Right cardiac atrium (tissue), 5 donors: ENCODE measurements at regions not wholly inside any gene's neighbourhood (a gene's known extent, or its start where the extent isn't known, plus 50 kb on each side); places are given as distances from the start of the nearest gene placed in this dataset.
A peak's percentile ranks its signal among the peaks of the same experiment; 100 is the strongest.

ENCODE experiments used
- ATAC-seq, 2 donors: fragments of 200-7000 bp; cut with Tn5 transposase; one replicate each; pipeline versions ENCODE4 v1.8.0 to v1.9.1; 2020; ENCODE audit warnings: moderate library complexity in 2 of 2, mild to moderate bottlenecking in 1 of 2
- DNase-seq, 3 donors: peaks; one replicate each; pipeline ENCODE4 v3.0.0-alpha.2; 2020
- H3K27ac ChIP-seq: one replicate; pipeline ENCODE4 v1.5.1; 2013; ENCODE audit warnings: mild to moderate bottlenecking, low read length, control low read depth, moderate library complexity
- H3K27me3 ChIP-seq: one replicate; pipeline ENCODE4 v1.6.1; 2013; ENCODE audit not compliant: control insufficient read depth, insufficient read depth
- H3K4me1 ChIP-seq: one replicate; pipeline ENCODE4 v1.6.1; 2013; ENCODE audit warnings: low read length; ENCODE audit not compliant: control insufficient read depth, insufficient read depth
- H3K4me3 ChIP-seq: one replicate; pipeline ENCODE4 v1.5.1; 2013; ENCODE audit warnings: low read length, control low read depth
- H3K9me3 ChIP-seq: one replicate; pipeline ENCODE4 v1.6.1; 2013; ENCODE audit warnings: low read length; ENCODE audit not compliant: control insufficient read depth
- WGBS: extraction: QIAGEN DNeasy Blood & Tissue Kit; methylation state at CpG from one replicate; pipeline ENCODE4 v1.1.7; 2013; 5-methylcytosine and 5-hydroxymethylcytosine counted together
- intact Hi-C, 4 donors: fragments of 100-400 bp; cut with DNase I; formaldehyde crosslinking; loops; one replicate each; pipeline versions ENCODE4 v1.11.0 to v1.14.0; 2022 to 2023
- donor health status: healthy with polysubstance abuse.
- donor health status: DM: no; HTN: yes; CAD: no.
- donor health status: DM: no; HTN: no; CAD: no.
- donor health status: DM: no; HTN: yes; CAD: no; lungs with severe emphysema.
- donor health status: DM: yes; HTN: yes; CAD: no.

DNA sequence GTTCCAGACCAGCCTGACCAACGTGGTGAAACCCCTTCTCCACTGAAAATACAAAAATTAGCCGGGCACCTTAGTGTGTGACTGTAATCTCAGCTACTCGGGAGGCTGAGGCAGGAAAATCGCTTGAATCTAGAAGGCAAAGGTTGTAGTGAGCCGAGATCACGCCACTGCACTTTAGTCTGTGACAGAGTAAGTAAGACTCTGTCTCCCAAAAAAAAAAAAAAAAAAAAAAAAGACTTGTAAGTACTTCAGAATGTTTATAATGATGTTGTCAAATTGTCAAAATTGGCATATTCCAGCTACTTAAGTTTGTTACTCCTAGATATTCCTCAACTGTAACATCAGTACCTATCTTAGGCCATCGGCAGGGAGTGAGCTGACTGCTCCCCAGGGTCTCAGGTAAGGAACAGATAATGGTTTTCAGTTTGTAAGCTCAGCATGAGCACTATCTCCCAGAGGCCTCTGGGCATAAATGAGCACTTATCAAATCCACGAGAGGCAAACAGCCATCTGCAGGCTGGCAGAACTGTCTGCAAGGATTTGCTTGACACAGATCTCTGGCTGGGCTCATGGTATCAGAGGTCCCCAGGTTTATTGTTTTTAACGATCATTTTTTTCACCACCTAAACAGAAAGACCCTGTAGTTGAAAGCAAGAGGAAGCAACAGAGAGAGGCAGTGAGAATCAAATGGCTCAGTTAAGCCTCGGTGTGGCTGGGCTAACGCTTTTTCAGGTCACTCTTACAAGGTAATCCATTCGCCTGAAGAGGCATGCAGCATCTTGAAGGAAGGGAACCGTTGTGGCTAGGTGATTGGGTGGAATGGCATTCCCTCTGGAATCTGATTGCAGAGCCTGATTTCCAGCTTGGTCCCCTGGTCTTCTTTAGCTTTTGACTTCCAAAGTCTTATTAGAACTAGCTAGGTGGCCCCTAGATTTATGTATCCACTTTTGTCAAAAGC lies 115.9 kb downstream of the LY86 start:
- ATAC-seq (no peak), DNase-seq (no peak)
- no peaks in the 10 kb centered on the region for H3K9me3 ChIP-seq
- H3K4me3 ChIP-seq = no peak overlapping the region
- intact Hi-C loops = no loop called here
- peaks cover 12% of the 10 kb centered on the region for H3K4me1 ChIP-seq
- WGBS = 80% methylated on average over 13 of the region's 13 CpGs
- no peaks in the 10 kb centered on the region for H3K27me3 ChIP-seq
- H3K27ac ChIP-seq = no peak overlapping the region

DNA sequence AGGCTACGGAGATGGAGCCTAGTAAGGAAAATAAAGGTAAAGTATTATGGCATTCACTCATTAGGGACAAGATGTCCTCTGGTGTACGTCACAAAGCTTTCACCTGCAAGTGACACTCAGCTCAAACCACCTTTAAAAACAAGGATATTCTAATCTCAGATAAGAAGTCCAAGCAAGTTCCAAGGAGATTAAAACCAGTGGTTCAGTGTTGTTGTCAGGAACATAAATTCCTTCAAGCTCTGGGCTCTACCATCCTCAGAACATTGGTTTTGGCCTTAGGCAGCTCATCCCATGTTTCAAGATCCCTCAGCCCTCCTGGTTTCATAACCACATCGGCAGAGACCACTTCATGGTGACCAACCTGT lies 116.5 kb downstream of the LY86 start:
- Histone ChIP-seq H3K9me3 (no peaks in the 10 kb centered on the region), H3K27me3 (no peaks in the 10 kb centered on the region), H3K4me1 (peaks cover 7% of the 10 kb centered on the region), H3K4me3 (no peak overlapping the region), H3K27ac (no peak overlapping the region)
- DNase-seq (no peak), ATAC-seq (no peak)
- intact Hi-C loops = no loop called here
- WGBS = 93% methylated on average over 3 of the region's 3 CpGs

DNA sequence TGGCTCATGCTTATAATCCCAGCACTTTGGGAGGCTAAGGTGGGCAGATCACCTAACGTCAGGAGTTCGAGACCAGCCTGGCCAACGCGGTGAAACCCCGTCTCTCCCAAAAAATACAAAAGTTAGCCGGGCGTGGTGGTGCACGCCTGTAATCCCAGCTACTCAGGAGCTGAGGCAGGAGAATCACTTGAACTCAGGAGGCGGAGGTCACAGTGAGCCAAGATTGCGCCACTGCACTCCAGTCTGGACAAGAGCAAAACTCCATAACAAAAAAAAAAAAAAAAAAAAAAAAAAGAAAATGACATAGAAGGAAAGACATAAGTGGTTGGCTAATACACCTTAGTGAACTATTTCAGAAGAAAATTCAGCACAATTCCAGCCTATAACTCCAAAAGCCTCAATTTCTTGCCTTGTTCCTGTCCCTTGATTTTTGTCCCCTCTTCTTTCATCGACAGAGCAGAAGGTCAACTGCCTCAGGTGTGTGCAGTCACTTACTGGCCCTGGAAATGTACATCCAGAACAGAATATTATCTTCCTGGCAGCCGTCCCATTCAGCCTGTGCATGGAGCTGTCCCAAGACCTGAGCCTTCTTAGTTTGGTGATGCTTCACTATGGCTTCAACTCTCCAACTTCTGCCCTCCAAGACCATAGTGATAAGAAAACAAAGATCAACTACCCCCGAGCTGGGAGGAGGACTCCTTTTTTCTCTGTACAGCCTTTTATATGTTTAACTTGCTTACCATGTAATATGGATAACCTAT lies 117.6 kb downstream of the LY86 start:
- Histone ChIP-seq H3K9me3 (no peaks in the 10 kb centered on the region), H3K27me3 (no peaks in the 10 kb centered on the region), H3K4me3 (no peak overlapping the region), H3K4me1 (no peaks in the 10 kb centered on the region), H3K27ac (no peak overlapping the region)
- no peak for ATAC-seq
- intact Hi-C loops = no loop called here
- 87% methylated on average over 13 of the region's 13 CpGs for WGBS
- no peak for DNase-seq

DNA sequence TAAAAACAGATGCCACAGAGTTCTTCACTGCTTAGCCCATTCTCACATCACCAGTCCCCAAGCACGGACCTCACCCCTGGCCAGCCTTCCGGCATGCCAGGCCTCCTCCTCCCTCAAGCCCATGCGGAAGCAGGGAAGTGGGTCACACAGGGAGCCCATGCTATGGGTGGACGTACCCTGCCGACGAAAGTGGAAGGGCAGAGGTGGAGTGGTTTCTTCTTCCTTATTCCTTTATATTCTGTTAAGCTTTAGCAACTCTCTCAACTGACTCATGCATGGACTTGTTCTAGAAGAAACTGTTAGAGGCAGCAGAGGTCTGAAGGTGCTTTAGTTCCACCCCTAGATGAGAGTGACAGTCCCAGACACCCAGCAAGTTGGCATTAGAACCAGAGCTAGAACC lies 118.6 kb downstream of the LY86 start:
- intact Hi-C loops = no loop called here
- no peak overlapping the region for H3K27ac ChIP-seq
- WGBS = 89% methylated on average over 6 of the region's 6 CpGs

DNA sequence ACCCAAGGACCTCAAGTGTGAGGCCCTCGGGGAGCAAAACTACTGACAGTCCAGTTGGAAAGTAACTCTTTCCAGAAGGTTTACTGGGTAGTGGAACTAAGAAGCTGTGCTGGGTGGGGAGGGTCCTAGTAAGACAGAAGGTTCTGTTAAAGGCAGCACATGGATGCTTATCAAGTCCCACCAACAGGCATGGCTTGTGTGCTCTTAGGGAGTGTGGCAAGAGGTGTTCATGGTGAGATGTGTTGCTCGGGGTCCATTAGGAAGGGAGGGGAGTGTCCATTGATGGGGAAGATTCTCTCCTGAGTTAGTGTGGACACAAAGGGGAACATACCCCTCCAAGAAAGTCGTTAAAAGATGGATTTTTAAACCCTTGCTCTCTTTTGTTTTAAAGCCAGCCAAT lies 120.6 kb downstream of the LY86 start:
- peaks cover 6% of the 10 kb centered on the region for H3K4me1 ChIP-seq
- WGBS = 86% methylated on average over 3 of the region's 3 CpGs
- DNase-seq = no peak
- no peak overlapping the region for H3K4me3 ChIP-seq
- H3K27ac ChIP-seq = no peak overlapping the region
- intact Hi-C loops = no loop called here
- H3K9me3 ChIP-seq = no peaks in the 10 kb centered on the region
- ATAC-seq = no peak
- H3K27me3 ChIP-seq = no peaks in the 10 kb centered on the region

More for the DNA sequence above, 118.6 kb downstream of the LY86 start:
- Histone ChIP-seq H3K4me3 (no peak overlapping the region), H3K27me3 (no peaks in the 10 kb centered on the region), H3K9me3 (no peaks in the 10 kb centered on the region), H3K4me1 (no peaks in the 10 kb centered on the region)
- ATAC-seq = no peak
- DNase-seq = peak in 1 of 3 donors; percentile 56

DNA sequence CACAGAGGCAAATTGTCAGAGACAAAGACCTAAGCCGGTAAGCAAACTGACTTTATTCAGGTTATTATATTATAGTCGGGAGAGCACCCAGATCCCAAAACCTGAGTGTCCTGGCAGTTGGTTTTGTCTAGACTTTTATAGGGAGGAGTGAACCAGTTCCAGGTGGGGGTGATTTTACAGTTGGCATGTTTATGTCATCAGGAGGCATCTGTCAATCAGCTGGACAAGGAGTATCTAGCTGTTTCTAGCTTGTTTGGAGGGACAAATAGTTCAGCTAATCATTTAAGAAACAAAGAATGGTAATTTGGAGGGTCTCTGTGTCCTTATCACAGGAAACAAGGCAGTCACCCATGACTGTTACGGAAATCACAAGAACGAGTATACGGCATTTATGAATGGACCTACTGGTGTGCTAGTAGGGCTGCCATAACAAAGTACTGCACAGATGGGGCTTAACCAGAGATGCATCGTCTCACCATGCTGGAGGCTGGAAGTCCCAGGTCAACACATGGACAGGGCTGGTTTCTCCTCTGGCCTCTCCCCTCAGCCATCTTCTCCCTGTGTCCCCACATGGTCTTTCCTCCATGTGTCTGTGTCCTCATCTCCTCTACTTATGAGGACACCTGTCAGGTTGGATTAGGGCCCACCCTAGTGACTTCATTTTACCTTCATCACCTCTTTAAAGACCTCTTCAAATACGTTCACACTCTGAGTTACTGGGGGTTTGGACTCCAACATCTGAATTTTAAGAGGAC lies 122.7 kb downstream of the LY86 start:
- H3K4me1 ChIP-seq = peaks cover 10% of the 10 kb centered on the region
- WGBS = 88% methylated on average over 7 of the region's 7 CpGs
- intact Hi-C loops = no loop called here
- DNase-seq (no peak), ATAC-seq (no peak)
- H3K27ac ChIP-seq = no peak overlapping the region
- no peaks in the 10 kb centered on the region for H3K9me3 ChIP-seq
- H3K4me3 ChIP-seq = no peak overlapping the region
- H3K27me3 ChIP-seq = no peaks in the 10 kb centered on the region

DNA sequence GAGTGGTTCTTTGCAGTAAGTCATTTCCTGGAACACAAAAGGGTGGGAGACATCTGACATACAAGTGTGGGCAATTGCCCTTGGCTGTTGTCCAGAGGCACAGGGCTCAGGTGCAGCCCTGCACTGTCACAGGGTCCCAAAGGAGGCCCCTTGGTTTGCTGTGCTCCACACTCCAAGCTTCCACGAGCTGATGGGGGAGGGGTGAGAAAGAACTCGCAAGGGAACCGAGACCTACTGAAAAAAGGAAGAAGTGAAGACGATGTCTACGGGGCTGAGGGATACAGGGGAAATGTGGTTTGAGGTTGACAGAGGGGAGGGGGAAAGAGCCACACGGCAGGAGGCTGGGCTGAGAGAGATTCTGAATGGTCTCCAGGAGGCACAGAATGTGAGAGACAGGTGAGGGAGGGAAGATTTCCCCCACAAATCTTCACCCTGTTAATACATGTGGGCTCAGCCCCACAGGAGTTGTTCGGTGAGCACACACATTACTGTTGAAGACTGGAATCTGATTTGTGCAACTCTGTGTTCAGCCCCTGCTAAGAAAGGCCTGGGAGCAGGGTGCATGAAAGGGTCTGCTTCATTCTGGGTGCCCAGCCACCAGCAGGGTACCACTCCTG lies 123.4 kb downstream of the LY86 start:
- no peak overlapping the region for H3K4me3 ChIP-seq
- H3K4me1 ChIP-seq = peaks cover 10% of the 10 kb centered on the region
- no peak overlapping the region for H3K27ac ChIP-seq
- H3K27me3 ChIP-seq = no peaks in the 10 kb centered on the region
- 72% methylated on average over 7 of the region's 7 CpGs for WGBS
- intact Hi-C loops = no loop called here
- DNase-seq (no peak), ATAC-seq (peak in 1 of 2 donors; percentile 9)
- H3K9me3 ChIP-seq = no peaks in the 10 kb centered on the region

DNA sequence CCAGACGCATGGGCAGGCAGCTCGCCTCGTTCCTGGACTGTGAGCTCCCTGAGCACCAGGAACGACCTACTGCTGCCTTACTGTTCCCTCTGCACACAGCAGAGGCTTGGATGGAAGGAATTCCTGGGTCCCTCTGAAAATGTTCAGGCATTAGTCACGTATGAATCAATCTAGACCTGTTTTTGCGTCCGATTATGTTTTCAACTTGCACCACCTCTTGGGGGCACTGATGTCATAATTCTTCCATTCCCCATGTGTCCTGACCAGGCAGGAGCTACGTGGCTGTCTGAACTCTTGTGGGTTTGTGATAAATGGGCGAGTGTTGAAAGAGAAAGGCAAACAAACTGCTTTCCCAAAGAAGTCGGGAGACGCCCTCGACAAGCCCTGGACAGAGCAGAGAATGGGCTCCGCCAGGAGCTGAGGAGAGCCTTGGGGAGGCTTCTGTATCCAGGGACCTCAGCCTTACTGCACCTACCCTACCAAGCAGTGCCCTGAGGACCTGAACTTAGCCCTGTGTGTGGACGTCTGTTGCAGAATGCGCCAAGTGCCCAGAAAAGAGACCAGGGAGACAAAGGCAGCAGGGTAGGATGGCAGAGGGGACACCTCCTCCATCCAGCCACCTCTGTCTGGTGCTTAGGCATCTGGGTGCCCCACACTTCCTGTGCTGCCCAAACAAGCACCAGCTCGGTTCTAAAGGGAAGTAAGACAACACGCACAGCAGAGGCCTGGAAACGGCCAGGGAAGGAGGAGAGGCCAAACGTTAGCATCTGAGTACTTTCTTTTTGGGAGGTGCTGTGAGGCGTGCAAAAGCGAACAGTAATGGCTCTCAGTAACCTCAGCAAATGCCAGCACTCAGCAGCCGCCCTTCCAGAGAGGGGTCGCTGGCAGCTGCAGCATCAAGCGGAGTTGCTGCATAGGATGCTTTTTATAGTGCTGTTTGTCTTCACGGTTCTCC lies 124.2 kb downstream of the LY86 start:
- Histone ChIP-seq H3K27me3 (no peaks in the 10 kb centered on the region), H3K9me3 (no peaks in the 10 kb centered on the region), H3K4me1 (peaks cover 10% of the 10 kb centered on the region), H3K4me3 (no peak overlapping the region), H3K27ac (peak overlapping the region; percentile 32)
- DNase-seq (peak in 1 of 3 donors; percentile 60), ATAC-seq (peak; percentile 42 to 59)
- intact Hi-C loops = no loop called here
- WGBS = 51% methylated on average over 25 of the region's 25 CpGs

DNA sequence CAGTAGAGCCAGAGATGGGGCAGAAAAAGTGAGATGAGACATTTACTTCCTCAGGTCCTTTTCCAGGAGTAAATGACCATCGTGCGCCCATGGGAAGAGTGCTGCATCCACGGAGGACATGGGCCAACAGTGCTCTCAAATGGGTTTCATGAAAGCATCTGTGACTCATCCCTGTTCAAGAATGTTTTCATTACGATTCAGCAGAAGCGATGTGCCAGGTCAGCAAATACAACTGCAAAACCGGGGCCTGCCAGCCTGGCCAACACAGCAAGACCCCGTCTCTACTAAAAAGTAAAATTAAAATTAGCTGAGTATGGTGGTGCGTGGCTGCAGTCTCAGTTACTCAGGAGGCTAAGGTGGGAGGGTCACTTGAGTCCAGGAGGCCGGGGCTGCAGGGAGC lies 125.1 kb downstream of the LY86 start:
- Histone ChIP-seq H3K9me3 (no peaks in the 10 kb centered on the region), H3K27ac (no peak overlapping the region), H3K4me3 (no peak overlapping the region), H3K4me1 (peaks cover 10% of the 10 kb centered on the region), H3K27me3 (no peaks in the 10 kb centered on the region)
- ATAC-seq = no peak
- intact Hi-C loops = no loop called here
- no peak for DNase-seq
- WGBS = 70% methylated on average over 9 of the region's 9 CpGs
